Activated T-cell treated with anti-CD3 and anti-CD28 coated beads, Interleukin-2, amount 50 U/mL, for 72 hours (primary cell): ENCODE measurements at regions not wholly inside any gene's neighbourhood (a gene's known extent, or its start where the extent isn't known, plus 50 kb on each side); places are given as distances from the start of the nearest gene placed in this dataset.

Experiments
- ATAC-seq, 2 donors: fragments of 150-1000 bp; cut with Tn5 transposase; replicated peaks in 1 of 2; 2 replicates each; pipeline ENCODE4 v1.10.0; 2021; ENCODE audit warnings: moderate library complexity in 2 of 2, mild to moderate bottlenecking in 1 of 2
- DNase-seq, 2 donors: peaks; one replicate each; pipeline ENCODE4 v3.0.0; 2021 to 2022; ENCODE audit warnings: mixed read lengths in 1 of 2
- H3K27ac Mint-ChIP-seq: one replicate; pipeline ENCODE4 v1.8.0; 2022; ENCODE audit warnings: mild to moderate bottlenecking, moderate library complexity, mixed read lengths
- H3K27me3 Mint-ChIP-seq: one replicate; pipeline ENCODE4 v1.8.0; 2022; ENCODE audit warnings: low read depth, mixed read lengths
- H3K36me3 Mint-ChIP-seq, 2 donors: one replicate each; pipeline ENCODE4 v1.8.0; 2022; ENCODE audit warnings: mixed read lengths in 2 of 2, mild to moderate bottlenecking in 1 of 2; ENCODE audit not compliant: insufficient read depth in 2 of 2
- H3K4me1 Mint-ChIP-seq: one replicate; pipeline ENCODE4 v1.8.0; 2022; ENCODE audit warnings: low read depth, mixed read lengths
- H3K4me3 Mint-ChIP-seq, 2 donors: one replicate each; pipeline ENCODE4 v1.8.0; 2022; ENCODE audit warnings: mild to moderate bottlenecking in 2 of 2, mixed read lengths in 2 of 2, moderate library complexity in 2 of 2
- H3K9me3 Mint-ChIP-seq, 2 donors: one replicate each; pipeline ENCODE4 v1.8.0; 2022; ENCODE audit warnings: mixed read lengths in 2 of 2

DNA sequence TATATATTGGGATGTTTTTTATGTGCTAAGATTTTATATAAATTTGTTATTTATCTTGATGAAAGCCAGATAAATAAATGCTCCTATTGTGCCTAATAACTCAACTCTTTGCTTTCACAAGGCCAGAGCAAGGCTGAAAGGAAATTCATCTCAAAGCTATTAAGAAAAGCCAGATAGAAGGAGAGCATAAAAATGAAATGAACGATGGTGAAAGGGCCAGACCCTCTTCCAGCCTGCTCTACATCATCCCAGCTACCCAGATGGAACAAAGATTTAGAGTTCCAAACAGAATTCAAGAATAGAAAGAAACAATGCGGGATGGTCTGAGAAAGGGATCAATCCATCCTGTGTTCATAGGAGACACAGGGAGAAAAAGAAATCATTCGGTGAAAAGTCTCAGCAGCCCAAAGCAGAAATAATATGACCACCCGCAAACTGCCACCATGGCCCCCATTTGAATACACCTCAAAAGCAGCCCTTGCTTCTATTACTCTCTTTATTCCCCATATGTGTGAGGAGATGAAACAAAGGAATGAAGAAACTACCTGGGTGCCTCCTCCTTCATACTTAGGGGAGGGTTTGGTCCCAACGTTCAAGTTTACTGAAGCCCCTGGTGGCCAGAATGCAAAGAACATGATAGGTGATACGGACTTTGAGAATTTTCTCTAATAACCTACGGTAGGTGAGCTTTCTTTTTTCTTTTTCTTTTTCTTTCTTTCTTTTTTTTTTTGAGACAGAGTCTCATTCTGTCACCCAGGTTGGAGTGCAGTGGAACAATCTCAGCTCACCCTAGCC lies 110.1 kb upstream of the FBXO11 start:
- DNase-seq (no peak), ATAC-seq (no peak)
- Mint-ChIP-seq H3K4me1 (no peaks in the 10 kb centered on the region), H3K36me3 (peaks cover 0 to 2% of the 10 kb centered on the region in 2 donors), H3K9me3 (peaks cover 1 to 2% of the 10 kb centered on the region in 2 donors), H3K4me3 (no peak overlapping the region), H3K27me3 (peaks cover 17% of the 10 kb centered on the region), H3K27ac (no peak overlapping the region)

DNA sequence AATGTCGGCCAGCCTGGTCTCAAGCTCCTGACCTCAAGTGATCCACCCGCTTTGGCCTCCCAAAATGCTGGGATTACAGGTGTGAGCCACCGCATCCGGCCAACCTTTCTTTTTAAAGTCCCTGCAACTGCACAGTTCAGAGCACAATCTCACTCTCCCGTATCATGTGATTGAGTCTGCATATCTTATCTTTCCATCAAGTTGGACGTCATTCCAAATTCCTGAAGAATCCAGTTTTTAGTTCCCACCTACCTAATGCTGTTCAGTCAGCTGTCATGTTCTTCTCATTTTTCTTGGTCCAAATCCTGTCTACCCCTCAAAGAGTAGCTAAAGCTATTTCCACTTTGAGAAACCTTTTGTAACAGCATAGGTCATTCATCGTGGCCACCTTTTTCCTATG lies 110.8 kb upstream of the FBXO11 start:
- ATAC-seq: no peak
- Mint-ChIP-seq H3K4me3 (no peak overlapping the region), H3K27ac (no peak overlapping the region)

DNA sequence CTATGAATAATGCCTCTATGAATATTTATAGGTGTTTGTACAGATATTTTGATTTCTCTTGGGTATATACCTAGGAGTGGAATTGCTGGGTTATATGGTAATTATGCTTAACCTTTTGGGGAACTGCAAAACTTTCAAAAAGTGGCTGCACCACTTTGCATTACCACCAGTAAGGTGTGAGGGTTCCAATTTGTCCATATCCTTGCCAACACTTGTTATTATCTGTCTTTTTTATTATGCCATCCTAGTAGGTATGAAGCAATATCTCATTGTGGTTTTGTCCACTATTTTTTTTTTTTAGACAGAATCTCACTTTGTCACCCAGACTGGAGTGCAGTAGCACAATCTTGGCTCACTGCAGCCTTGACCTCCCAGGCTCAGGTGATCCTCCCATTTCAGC lies 112.2 kb upstream of the FBXO11 start:
- ATAC-seq (no peak), DNase-seq (no peak)
- no peak overlapping the region for H3K27ac Mint-ChIP-seq
- H3K36me3 Mint-ChIP-seq: peaks cover 0 to 2% of the 10 kb centered on the region in 2 donors
- H3K4me3 Mint-ChIP-seq: no peak overlapping the region
- no peaks in the 10 kb centered on the region for H3K4me1 Mint-ChIP-seq
- peaks cover 31% of the 10 kb centered on the region for H3K27me3 Mint-ChIP-seq
- peaks cover 1 to 4% of the 10 kb centered on the region in 2 donors for H3K9me3 Mint-ChIP-seq

More for the DNA sequence above, 110.8 kb upstream of the FBXO11 start:
- DNase-seq: no peak
- no peaks in the 10 kb centered on the region for H3K4me1 Mint-ChIP-seq
- H3K36me3 Mint-ChIP-seq: peaks cover 0 to 2% of the 10 kb centered on the region in 2 donors
- peaks cover 1 to 4% of the 10 kb centered on the region in 2 donors for H3K9me3 Mint-ChIP-seq
- peaks cover 23% of the 10 kb centered on the region for H3K27me3 Mint-ChIP-seq

DNA sequence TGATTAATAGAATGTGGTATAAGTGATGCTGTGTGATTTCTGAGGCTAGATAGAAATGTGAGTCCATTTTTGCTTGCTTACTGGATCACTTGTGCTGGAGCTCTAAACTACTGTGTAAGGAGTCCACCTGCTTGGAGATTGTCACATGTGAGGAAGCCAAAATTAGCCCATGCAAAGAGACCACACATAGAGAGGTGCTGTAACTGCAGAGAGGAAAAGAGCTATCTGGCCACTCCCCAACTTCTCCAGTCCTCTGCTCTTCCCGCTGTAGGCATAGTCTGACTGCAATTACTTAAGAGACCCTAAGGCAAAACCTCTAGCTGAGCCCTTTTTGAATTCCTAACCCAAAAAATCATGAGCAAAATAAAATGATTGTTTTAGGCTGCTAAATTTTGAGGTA lies 120.6 kb upstream of the FBXO11 start:
- H3K27ac Mint-ChIP-seq: no peak overlapping the region
- peaks cover 10% of the 10 kb centered on the region for H3K27me3 Mint-ChIP-seq
- DNase-seq: no peak
- no peaks in the 10 kb centered on the region for H3K4me1 Mint-ChIP-seq
- no peaks in the 10 kb centered on the region for H3K9me3 Mint-ChIP-seq
- H3K4me3 Mint-ChIP-seq: no peak overlapping the region
- H3K36me3 Mint-ChIP-seq: no peaks in the 10 kb centered on the region
- no peak for ATAC-seq

DNA sequence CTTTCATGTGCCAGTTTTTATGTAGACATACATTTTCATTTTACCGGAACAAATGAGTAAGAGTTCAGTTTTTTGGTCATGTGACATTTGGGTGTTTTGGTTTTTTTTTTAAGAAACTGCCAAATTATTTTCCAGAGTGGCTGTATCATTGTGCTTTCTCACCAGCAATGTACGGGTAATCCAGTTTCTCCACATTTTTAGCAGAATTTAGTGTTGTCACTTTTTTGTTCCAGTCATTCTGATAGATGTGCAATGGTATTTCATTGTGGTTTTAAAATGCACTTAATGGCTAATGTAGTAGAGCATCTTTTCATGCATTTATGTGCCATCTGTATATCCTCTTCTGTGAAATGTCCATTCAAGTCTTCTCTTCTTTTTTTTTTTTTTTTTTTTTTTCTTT lies 126.5 kb upstream of the FBXO11 start:
- H3K27me3 Mint-ChIP-seq: no peaks in the 10 kb centered on the region
- H3K9me3 Mint-ChIP-seq: peaks cover 0 to 1% of the 10 kb centered on the region in 2 donors
- no peak overlapping the region for H3K4me3 Mint-ChIP-seq
- peaks cover 10% of the 10 kb centered on the region for H3K4me1 Mint-ChIP-seq
- ATAC-seq: peak in 1 of 2 donors; percentile 13
- no peak for DNase-seq
- no peak overlapping the region for H3K27ac Mint-ChIP-seq
- peaks cover 1 to 6% of the 10 kb centered on the region in 2 donors for H3K36me3 Mint-ChIP-seq

DNA sequence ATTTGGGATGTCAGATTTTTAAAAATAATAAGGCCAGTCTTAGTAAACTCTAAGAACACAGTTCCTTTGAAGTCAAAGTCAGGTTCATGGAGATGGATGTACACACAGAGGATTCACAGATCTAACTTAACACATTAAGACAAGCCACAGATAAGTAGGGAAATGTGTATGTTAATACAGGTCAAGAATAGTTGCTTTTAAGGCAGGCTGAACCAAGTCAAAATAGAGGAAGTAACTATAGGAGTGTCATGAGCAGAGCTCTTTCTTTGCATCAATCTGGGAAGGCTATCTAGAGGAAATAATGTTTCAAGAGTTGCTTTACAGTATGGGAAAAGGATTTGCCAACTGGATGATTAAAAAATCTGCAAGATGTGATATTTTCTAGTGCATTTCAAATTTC lies 128.0 kb upstream of the FBXO11 start:
- no peaks in the 10 kb centered on the region for H3K27me3 Mint-ChIP-seq
- H3K4me1 Mint-ChIP-seq: peaks cover 10% of the 10 kb centered on the region
- ATAC-seq (no peak), DNase-seq (no peak)
- peaks cover 1 to 2% of the 10 kb centered on the region in 2 donors for H3K9me3 Mint-ChIP-seq
- H3K36me3 Mint-ChIP-seq: peaks cover 1 to 11% of the 10 kb centered on the region in 2 donors
- H3K4me3 Mint-ChIP-seq: no peak overlapping the region
- no peak overlapping the region for H3K27ac Mint-ChIP-seq

DNA sequence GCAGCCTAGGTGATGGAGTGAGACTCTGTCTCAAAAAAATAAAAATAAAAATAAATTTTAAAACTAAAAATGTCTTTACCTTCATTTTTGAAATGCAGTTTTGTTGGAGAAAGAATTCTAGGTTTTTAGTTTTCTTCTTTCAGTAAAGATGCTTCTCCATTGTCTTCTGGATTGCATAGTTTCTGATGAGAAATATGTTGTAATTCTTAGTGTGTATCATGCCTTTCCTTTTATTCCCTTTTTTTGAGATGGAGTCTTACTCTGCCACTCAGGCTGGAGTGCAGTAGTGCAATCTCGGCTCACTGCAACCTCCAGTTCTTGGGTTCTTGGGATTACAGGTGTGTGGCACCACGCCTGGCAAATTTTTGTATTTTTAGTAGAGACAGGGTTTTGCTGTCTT lies 130.0 kb upstream of the FBXO11 start:
- Mint-ChIP-seq H3K27ac (no peak overlapping the region), H3K27me3 (peaks cover 10% of the 10 kb centered on the region), H3K4me3 (no peak overlapping the region), H3K9me3 (peaks cover 3 to 6% of the 10 kb centered on the region in 2 donors), H3K36me3 (peaks cover 3 to 14% of the 10 kb centered on the region in 2 donors), H3K4me1 (peaks cover 10% of the 10 kb centered on the region)
- DNase-seq (no peak), ATAC-seq (no peak)

DNA sequence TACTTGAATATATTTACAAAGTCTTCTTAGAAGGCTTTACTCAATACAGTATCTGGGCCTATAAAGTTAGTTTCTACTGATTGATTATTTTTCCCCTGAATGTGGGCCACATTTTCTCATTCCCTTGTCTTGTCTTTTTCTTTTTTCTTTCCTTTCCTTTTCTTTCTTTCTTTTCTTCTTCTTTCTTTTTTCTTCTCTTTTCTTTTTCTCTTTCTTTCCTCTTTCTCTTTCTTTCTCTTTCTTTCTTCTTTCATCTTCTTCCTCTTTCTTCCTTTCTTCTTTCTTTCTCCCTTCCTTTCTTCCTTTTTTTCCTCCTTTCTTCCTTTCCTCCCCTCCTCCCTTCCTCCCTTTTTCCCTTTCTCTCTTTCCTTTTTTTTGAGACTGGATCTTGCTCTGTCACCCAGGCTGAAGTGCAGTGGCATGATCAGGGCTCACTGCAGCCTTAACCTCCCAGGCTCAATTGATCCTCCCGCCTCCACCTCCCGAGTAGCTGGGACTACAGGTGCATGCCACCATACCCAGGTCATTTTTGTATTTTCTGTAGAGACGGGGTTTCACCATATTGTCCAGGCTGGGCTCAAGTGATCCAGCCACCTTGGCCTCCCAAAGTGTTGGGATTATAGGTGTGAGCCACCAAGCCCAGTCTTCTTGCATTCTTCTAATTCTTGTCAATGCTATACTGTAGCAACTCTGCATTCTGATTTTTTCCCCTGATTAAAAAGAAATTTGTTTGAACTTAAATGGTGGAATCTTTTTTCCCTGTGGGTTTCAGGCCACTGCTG lies 133.1 kb upstream of the FBXO11 start:
- no peaks in the 10 kb centered on the region for H3K4me1 Mint-ChIP-seq
- peak overlapping the region in 1 of 2 donors; percentile 25 for H3K4me3 Mint-ChIP-seq
- ATAC-seq (no peak), DNase-seq (no peak)
- H3K27ac Mint-ChIP-seq: no peak overlapping the region
- peaks cover 3 to 6% of the 10 kb centered on the region in 2 donors for H3K9me3 Mint-ChIP-seq
- H3K36me3 Mint-ChIP-seq: peaks cover 3 to 14% of the 10 kb centered on the region in 2 donors
- peaks cover 19% of the 10 kb centered on the region for H3K27me3 Mint-ChIP-seq

DNA sequence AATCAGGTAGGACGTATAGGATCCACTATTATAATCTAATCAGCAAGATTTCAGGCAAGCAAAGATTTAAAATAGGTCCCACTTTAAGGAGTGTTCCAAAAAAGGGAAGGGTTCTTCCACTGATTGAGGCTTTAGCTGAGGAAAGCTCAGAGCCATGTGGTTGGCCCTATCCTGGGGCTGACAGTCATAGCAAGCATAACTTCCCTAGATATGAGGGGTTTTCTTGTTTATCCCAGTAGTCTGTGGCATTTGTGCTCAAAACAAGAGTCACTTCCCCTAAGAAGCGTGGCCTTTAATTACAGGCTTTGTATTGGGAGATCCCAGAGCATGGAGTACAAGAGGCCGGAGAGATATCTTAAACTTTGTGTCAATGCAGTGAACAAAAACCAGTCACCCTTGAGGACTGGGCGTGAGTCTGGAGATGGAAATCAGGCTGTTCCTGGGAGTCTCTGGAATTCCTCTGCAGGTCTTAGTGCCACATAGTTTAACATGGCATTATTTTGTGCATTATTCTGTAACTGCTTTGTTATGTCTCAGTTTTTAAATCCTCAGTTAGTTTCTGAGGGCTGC lies 136.9 kb upstream of the FBXO11 start:
- peaks cover 2 to 5% of the 10 kb centered on the region in 2 donors for H3K36me3 Mint-ChIP-seq
- H3K27ac Mint-ChIP-seq: no peak overlapping the region
- DNase-seq (no peak), ATAC-seq (no peak)
- H3K27me3 Mint-ChIP-seq: peaks cover 19% of the 10 kb centered on the region
- H3K4me1 Mint-ChIP-seq: no peaks in the 10 kb centered on the region
- no peak overlapping the region for H3K4me3 Mint-ChIP-seq
- H3K9me3 Mint-ChIP-seq: peaks cover 3 to 6% of the 10 kb centered on the region in 2 donors

DNA sequence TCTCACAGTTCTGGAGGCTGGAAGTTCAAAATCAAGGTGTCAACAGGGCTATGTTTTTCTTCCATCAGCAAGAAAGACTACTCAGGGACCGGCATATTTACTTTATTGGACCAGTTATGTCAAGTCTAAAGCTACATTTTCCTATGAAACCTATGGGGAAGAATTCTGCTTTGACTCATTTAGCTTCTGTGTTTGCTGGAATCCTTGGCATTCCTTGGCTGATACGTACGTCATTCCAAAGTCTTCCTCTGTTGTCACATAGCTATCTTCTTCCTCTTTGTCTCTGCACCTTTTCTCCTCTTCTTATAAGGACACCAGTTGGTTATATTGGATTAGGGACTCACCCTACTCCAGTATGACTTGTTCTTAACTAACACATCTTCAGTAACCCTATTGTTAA lies 137.4 kb upstream of the FBXO11 start:
- peaks cover 2 to 5% of the 10 kb centered on the region in 2 donors for H3K36me3 Mint-ChIP-seq
- H3K27me3 Mint-ChIP-seq: peaks cover 19% of the 10 kb centered on the region
- H3K9me3 Mint-ChIP-seq: peaks cover 3 to 6% of the 10 kb centered on the region in 2 donors
- DNase-seq (no peak), ATAC-seq (no peak)
- H3K4me1 Mint-ChIP-seq: no peaks in the 10 kb centered on the region
- H3K27ac Mint-ChIP-seq: no peak overlapping the region
- no peak overlapping the region for H3K4me3 Mint-ChIP-seq

DNA sequence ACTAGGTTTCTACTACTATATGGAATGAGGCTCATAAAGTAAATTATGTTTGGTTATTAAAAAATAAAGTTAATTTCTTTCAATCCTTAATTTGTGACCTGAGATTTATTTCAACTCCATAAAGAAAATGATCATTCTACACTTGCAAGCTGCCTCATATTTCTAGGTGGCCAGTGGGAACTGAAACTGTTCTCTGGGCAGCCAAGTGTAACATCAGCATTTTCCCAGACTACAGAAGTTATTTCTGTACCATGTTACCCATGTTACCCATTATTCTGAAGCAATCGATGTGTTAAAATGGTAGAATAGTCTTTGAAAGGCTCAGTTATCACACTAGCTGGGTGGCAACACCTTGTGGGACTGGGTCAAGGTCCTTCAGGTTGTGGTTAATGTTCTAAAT lies 139.3 kb upstream of the FBXO11 start:
- Mint-ChIP-seq H3K27me3 (peaks cover 16% of the 10 kb centered on the region), H3K9me3 (peaks cover 1 to 2% of the 10 kb centered on the region in 2 donors), H3K36me3 (no peaks in the 10 kb centered on the region), H3K4me1 (no peaks in the 10 kb centered on the region), H3K4me3 (no peak overlapping the region), H3K27ac (no peak overlapping the region)
- DNase-seq: no peak
- ATAC-seq: no peak

DNA sequence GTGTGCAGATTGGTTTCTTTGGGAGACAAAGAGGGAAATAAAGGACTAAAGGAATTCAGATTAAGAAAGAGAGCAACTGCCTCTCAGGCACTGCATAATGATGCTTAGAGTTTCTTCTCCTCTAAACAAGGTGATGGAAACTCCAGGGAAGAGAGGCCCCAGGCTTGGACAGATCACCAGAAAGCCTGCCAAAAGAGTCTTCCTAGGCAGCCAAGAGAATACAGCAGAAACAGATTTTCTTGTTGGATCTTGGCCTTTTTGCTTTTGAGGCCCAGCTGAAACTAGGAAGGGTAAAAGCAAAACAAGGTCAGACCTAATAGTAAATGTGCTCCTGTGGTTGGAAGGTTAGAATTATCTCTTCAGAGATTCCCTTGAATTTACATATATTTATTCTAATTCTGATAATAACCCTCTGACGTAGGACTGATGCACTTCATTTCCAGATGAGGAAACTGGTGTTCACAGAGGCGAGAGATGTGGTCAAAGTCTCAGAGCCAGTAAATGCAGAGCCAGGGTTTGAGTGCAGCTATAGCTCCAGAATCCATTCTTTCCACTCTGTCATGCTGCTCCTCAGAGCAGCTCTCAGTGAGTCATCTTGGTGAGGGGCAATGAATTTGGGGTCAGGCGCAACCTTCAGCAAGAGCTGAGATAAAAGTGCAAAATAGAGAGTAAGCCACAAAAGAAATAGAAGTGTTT lies 142.3 kb upstream of the FBXO11 start:
- no peak for DNase-seq
- Mint-ChIP-seq H3K36me3 (peaks cover 0 to 2% of the 10 kb centered on the region in 2 donors), H3K9me3 (peaks cover 1 to 2% of the 10 kb centered on the region in 2 donors), H3K27ac (no peak overlapping the region), H3K4me3 (no peak overlapping the region), H3K27me3 (peaks cover 6% of the 10 kb centered on the region), H3K4me1 (no peaks in the 10 kb centered on the region)
- no peak for ATAC-seq

DNA sequence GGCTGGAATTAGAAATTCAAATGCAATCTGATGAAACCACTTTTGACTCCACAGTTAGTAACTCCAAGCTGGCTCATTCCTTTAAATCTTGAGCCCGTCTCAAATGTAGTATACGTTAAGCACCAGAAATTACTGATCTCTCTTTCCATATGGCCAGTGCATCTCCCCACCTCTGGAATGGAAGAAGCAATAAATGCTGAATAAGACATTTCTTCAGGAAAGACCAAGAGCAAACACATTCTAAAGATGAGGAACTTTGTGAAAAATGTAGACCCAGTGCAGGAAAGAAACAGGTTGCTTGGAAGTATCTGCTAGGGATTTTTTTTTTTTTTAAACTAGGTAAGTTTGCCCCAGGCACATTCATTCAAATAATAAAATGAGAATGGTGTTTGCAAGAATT lies 143.1 kb upstream of the FBXO11 start:
- no peak overlapping the region for H3K27ac Mint-ChIP-seq
- H3K27me3 Mint-ChIP-seq: peaks cover 6% of the 10 kb centered on the region
- no peaks in the 10 kb centered on the region for H3K4me1 Mint-ChIP-seq
- peaks cover 0 to 2% of the 10 kb centered on the region in 2 donors for H3K36me3 Mint-ChIP-seq
- no peak for DNase-seq
- H3K9me3 Mint-ChIP-seq: peaks cover 1 to 2% of the 10 kb centered on the region in 2 donors
- H3K4me3 Mint-ChIP-seq: no peak overlapping the region
- ATAC-seq: no peak
